Liver (tissue), 3 donors: ENCODE measurements at regions not wholly inside any gene's neighbourhood (a gene's known extent, or its start where the extent isn't known, plus 50 kb on each side); places are given as distances from the start of the nearest gene placed in this dataset.

ENCODE experiments used
- TAF1 ChIP-seq: conservative IDR thresholded peaks from 2 replicates; pipeline ENCODE4 v1.6.1; 2016; ENCODE audit warnings: antibody characterized with exemption, mild to moderate bottlenecking
- TF ChIP-seq, protein P1 (sequence below): fragments of 150-350 bp; IDR thresholded peaks from 2 replicates; pipeline ENCODE4 v1.5.1; 2017; ENCODE audit warnings: improper control_type of control experiment, low read depth, low read length; ENCODE audit not compliant: missing input control
- TF ChIP-seq, protein P2 (sequence below): IDR thresholded peaks from 2 replicates; pipeline ENCODE4 v1.6.1; 2016; ENCODE audit warnings: antibody characterized with exemption
- donor health status: healthy.
- donor health status: healthy.

DNA sequence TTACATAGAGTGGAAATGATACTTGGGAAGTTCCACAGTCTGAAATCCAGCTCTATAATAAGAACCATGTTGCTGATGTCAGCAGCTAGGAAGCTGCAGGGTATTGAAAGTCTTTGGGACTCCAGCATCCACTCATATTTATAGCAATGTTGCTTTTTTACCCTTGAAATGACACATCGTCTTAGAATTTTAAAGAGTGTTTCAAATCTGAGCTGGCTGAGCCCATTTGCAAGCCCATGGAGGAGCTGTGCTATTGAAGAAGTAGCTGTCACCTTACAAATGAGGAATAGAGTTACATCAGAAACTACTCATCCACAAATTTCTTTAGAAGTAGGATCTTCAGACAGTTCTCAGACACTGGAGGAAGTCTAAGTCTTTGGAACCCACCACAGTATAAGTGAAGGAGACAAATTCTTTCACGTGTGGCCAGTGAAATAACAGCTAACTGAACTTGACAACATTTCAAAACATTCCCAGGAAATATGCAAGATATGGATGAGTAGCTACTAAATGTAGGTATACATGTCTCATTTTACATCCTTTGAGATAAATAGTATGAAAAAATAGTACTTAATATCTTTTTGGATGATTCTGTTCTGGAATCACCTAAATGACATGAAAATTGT lies 203.6 kb downstream of the ZNF365 start:
- TF ChIP-seq, protein P1, sequence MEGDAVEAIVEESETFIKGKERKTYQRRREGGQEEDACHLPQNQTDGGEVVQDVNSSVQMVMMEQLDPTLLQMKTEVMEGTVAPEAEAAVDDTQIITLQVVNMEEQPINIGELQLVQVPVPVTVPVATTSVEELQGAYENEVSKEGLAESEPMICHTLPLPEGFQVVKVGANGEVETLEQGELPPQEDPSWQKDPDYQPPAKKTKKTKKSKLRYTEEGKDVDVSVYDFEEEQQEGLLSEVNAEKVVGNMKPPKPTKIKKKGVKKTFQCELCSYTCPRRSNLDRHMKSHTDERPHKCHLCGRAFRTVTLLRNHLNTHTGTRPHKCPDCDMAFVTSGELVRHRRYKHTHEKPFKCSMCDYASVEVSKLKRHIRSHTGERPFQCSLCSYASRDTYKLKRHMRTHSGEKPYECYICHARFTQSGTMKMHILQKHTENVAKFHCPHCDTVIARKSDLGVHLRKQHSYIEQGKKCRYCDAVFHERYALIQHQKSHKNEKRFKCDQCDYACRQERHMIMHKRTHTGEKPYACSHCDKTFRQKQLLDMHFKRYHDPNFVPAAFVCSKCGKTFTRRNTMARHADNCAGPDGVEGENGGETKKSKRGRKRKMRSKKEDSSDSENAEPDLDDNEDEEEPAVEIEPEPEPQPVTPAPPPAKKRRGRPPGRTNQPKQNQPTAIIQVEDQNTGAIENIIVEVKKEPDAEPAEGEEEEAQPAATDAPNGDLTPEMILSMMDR: no peak
- TF ChIP-seq TAF1: no peak
- TF ChIP-seq, protein P2, sequence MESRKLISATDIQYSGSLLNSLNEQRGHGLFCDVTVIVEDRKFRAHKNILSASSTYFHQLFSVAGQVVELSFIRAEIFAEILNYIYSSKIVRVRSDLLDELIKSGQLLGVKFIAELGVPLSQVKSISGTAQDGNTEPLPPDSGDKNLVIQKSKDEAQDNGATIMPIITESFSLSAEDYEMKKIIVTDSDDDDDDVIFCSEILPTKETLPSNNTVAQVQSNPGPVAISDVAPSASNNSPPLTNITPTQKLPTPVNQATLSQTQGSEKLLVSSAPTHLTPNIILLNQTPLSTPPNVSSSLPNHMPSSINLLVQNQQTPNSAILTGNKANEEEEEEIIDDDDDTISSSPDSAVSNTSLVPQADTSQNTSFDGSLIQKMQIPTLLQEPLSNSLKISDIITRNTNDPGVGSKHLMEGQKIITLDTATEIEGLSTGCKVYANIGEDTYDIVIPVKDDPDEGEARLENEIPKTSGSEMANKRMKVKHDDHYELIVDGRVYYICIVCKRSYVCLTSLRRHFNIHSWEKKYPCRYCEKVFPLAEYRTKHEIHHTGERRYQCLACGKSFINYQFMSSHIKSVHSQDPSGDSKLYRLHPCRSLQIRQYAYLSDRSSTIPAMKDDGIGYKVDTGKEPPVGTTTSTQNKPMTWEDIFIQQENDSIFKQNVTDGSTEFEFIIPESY: no peak
